BLaER1 treated with 17β-estradiol and CSF1 and Interleukin-3, amounts not matched to agents 10 nM and 100 nM (cell line): ENCODE measurements at regions not wholly inside any gene's neighbourhood (a gene's known extent, or its start where the extent isn't known, plus 50 kb on each side); places are given as distances from the start of the nearest gene placed in this dataset.

Experiments used
- H3K27ac ChIP-seq, 11 experiments: shearing (Covaris generic); formaldehyde crosslinking; 2 replicates each; pipeline ENCODE4 v1.8.1; 2022
- H3K27me3 ChIP-seq, 11 experiments: shearing (Covaris generic); formaldehyde crosslinking; 2 replicates each; pipeline ENCODE4 v1.8.1; 2022
- H3K36me3 ChIP-seq, 11 experiments: shearing (Covaris generic); formaldehyde crosslinking; 2 replicates each; pipeline ENCODE4 v1.8.1; 2022
- H3K4me1 ChIP-seq, 10 experiments: shearing (Covaris generic); formaldehyde crosslinking; 2 replicates each; pipeline ENCODE4 v1.8.1; 2022
- H3K4me2 ChIP-seq, 11 experiments: shearing (Covaris generic); formaldehyde crosslinking; 2 replicates each; pipeline ENCODE4 v1.8.1; 2022
- H3K4me3 ChIP-seq, 10 experiments: shearing (Covaris generic); formaldehyde crosslinking; 2 replicates each; pipeline ENCODE4 v1.8.1; 2022
- H3K9ac ChIP-seq, 11 experiments: shearing (Covaris generic); formaldehyde crosslinking; 2 replicates each; pipeline ENCODE4 v1.8.1; 2022
- H3K9me3 ChIP-seq, 11 experiments: shearing (Covaris generic); formaldehyde crosslinking; replicated peaks in 1 of 11; 2 replicates each; pipeline ENCODE4 v1.8.1; 2022
- H4K20me1 ChIP-seq, 11 experiments: shearing (Covaris generic); formaldehyde crosslinking; 2 replicates each; pipeline ENCODE4 v1.8.1; 2022
- Cebpa-rat ChIP-seq, 11 experiments: shearing (Covaris generic); IDR thresholded peaks; 2 replicates each; pipeline ENCODE4 v1.8.1; 2022

GRCh38 chr1:244162786-244163530 lies 111.9 kb downstream of the ZBTB18 start:
- H3K27ac ChIP-seq: no peak overlapping the region
- no peak overlapping the region for H3K9ac ChIP-seq

GRCh38 chr1:244163861-244164510 lies 112.9 kb downstream of the ZBTB18 start:
- H3K4me2 ChIP-seq: peak overlapping the region in 5 of 11 experiments; percentile 8 to 43 (median 31); a peak in 8 of 22 replicates
- H3K27ac ChIP-seq: no peak overlapping the region

More at GRCh38 chr1:244162786-244163530, 111.9 kb downstream of the ZBTB18 start:
- Histone ChIP-seq H3K4me1 (peaks cover 0 to 33% (median 16%) of the 10 kb centered on the region in 10 experiments; a peak in 12 of 20 replicates), H3K9me3 (peaks cover 0 to 7% (median 0%) of the 10 kb centered on the region in 11 experiments; a peak in 1 of 22 replicates), H3K4me3 (no peak overlapping the region), H3K36me3 (no peaks in the 10 kb centered on the region), H3K27me3 (no peaks in the 10 kb centered on the region), H4K20me1 (no peaks in the 10 kb centered on the region), H3K4me2 (no peak overlapping the region)
- no peak for TF ChIP-seq Cebpa-rat (IDR thresholded peaks at IDR 0.05)

GRCh38 chr1:244164511-244164890 lies 113.4 kb downstream of the ZBTB18 start:
- no peak overlapping the region for H3K27ac ChIP-seq

More at GRCh38 chr1:244163861-244164510, 112.9 kb downstream of the ZBTB18 start:
- H3K9me3 ChIP-seq: peaks cover 0 to 7% (median 0%) of the 10 kb centered on the region in 11 experiments; a peak in 1 of 22 replicates
- no peaks in the 10 kb centered on the region for H3K36me3 ChIP-seq
- H3K4me3 ChIP-seq: no peak overlapping the region
- TF ChIP-seq Cebpa-rat (IDR thresholded peaks at IDR 0.05): no peak
- H3K27me3 ChIP-seq: no peaks in the 10 kb centered on the region
- no peaks in the 10 kb centered on the region for H4K20me1 ChIP-seq
- no peak overlapping the region for H3K9ac ChIP-seq
- H3K4me1 ChIP-seq: peaks cover 0 to 33% (median 16%) of the 10 kb centered on the region in 10 experiments; a peak in 12 of 20 replicates

GRCh38 chr1:244165021-244165420 lies 113.9 kb downstream of the ZBTB18 start:
- H3K36me3 ChIP-seq: no peaks in the 10 kb centered on the region
- no peaks in the 10 kb centered on the region for H4K20me1 ChIP-seq
- peaks cover 0 to 7% (median 0%) of the 10 kb centered on the region in 11 experiments; a peak in 1 of 22 replicates for H3K9me3 ChIP-seq
- H3K4me2 ChIP-seq: no peak overlapping the region
- no peak overlapping the region for H3K4me3 ChIP-seq
- H3K4me1 ChIP-seq: peaks cover 0 to 25% (median 14%) of the 10 kb centered on the region in 10 experiments; a peak in 12 of 20 replicates
- H3K27me3 ChIP-seq: no peaks in the 10 kb centered on the region
- H3K9ac ChIP-seq: no peak overlapping the region
- TF ChIP-seq Cebpa-rat (IDR thresholded peaks at IDR 0.05): no peak
- H3K27ac ChIP-seq: no peak overlapping the region

More at GRCh38 chr1:244164511-244164890, 113.4 kb downstream of the ZBTB18 start:
- Histone ChIP-seq H3K36me3 (no peaks in the 10 kb centered on the region), H3K9ac (no peak overlapping the region), H3K4me2 (peak overlapping the region in 2 of 11 experiments; percentile 31 to 43; a peak in 4 of 22 replicates), H4K20me1 (no peaks in the 10 kb centered on the region), H3K27me3 (no peaks in the 10 kb centered on the region), H3K4me1 (peaks cover 0 to 30% (median 16%) of the 10 kb centered on the region in 10 experiments; a peak in 12 of 20 replicates), H3K4me3 (no peak overlapping the region), H3K9me3 (peaks cover 0 to 7% (median 0%) of the 10 kb centered on the region in 11 experiments; a peak in 1 of 22 replicates)
- no peak for TF ChIP-seq Cebpa-rat (IDR thresholded peaks at IDR 0.05)

GRCh38 chr1:244165701-244166100 lies 114.6 kb downstream of the ZBTB18 start:
- H4K20me1 ChIP-seq: no peaks in the 10 kb centered on the region

GRCh38 chr1:244171241-244171985 lies 120.3 kb downstream of the ZBTB18 start:
- Histone ChIP-seq H3K9me3 (no peaks in the 10 kb centered on the region), H3K4me2 (no peak overlapping the region), H3K9ac (no peak overlapping the region), H4K20me1 (no peaks in the 10 kb centered on the region), H3K36me3 (no peaks in the 10 kb centered on the region), H3K4me3 (no peak overlapping the region), H3K27ac (no peak overlapping the region), H3K27me3 (no peaks in the 10 kb centered on the region), H3K4me1 (no peaks in the 10 kb centered on the region)
- TF ChIP-seq Cebpa-rat (IDR thresholded peaks at IDR 0.05): no peak

More at GRCh38 chr1:244165701-244166100, 114.6 kb downstream of the ZBTB18 start:
- Histone ChIP-seq H3K4me1 (peaks cover 0 to 18% (median 7%) of the 10 kb centered on the region in 10 experiments; a peak in 12 of 20 replicates), H3K27ac (no peak overlapping the region), H3K9ac (no peak overlapping the region), H3K9me3 (peaks cover 0 to 7% (median 0%) of the 10 kb centered on the region in 11 experiments; a peak in 1 of 22 replicates), H3K4me3 (no peak overlapping the region), H3K4me2 (no peak overlapping the region), H3K36me3 (no peaks in the 10 kb centered on the region), H3K27me3 (no peaks in the 10 kb centered on the region)
- TF ChIP-seq Cebpa-rat (IDR thresholded peaks at IDR 0.05): no peak

GRCh38 chr1:244173240-244173639 lies 122.2 kb downstream of the ZBTB18 start:
- no peaks in the 10 kb centered on the region for H3K9me3 ChIP-seq
- H3K27ac ChIP-seq: no peak overlapping the region
- H3K4me1 ChIP-seq: no peaks in the 10 kb centered on the region
- no peak overlapping the region for H3K9ac ChIP-seq
- no peaks in the 10 kb centered on the region for H3K27me3 ChIP-seq
- H3K36me3 ChIP-seq: no peaks in the 10 kb centered on the region
- H4K20me1 ChIP-seq: no peaks in the 10 kb centered on the region
- H3K4me3 ChIP-seq: no peak overlapping the region
- no peak overlapping the region for H3K4me2 ChIP-seq
- TF ChIP-seq Cebpa-rat (IDR thresholded peaks at IDR 0.05): no peak

- Histone ChIP-seq H3K36me3 (no peaks in the 10 kb centered on the region), H3K4me3 (no peak overlapping the region), H3K4me1 (no peaks in the 10 kb centered on the region), H3K4me2 (no peak overlapping the region), H3K9ac (no peak overlapping the region), H3K27me3 (no peaks in the 10 kb centered on the region), H3K9me3 (no peaks in the 10 kb centered on the region), H3K27ac (no peak overlapping the region), H4K20me1 (no peaks in the 10 kb centered on the region)
- TF ChIP-seq Cebpa-rat (IDR thresholded peaks at IDR 0.05): no peak
Measured at GRCh38 chr1:244173769-244174168, 122.7 kb downstream of the ZBTB18 start.
